MM.1S (cell line): ENCODE measurements at regions not wholly inside any gene's neighbourhood (a gene's known extent, or its start where the extent isn't known, plus 50 kb on each side); places are given as distances from the start of the nearest gene placed in this dataset.

Source experiments
- EZH2 ChIP-seq: fragments of 300-600 bp; sonication (generic); optimal IDR thresholded peaks from 2 replicates; pipeline ENCODE3; 2017; ENCODE audit warnings: low read depth, mild to moderate bottlenecking, antibody characterized with exemption, low read length, mixed read lengths
- TF ChIP-seq, protein P1 (sequence below): fragments of 300-600 bp; sonication (generic); IDR thresholded peaks from 2 replicates; pipeline ENCODE4 v1.5.1; 2016; ENCODE audit warnings: antibody characterized with exemption, low read length, mixed read lengths

- no peak for TF ChIP-seq EZH2
- TF ChIP-seq, protein P1, sequence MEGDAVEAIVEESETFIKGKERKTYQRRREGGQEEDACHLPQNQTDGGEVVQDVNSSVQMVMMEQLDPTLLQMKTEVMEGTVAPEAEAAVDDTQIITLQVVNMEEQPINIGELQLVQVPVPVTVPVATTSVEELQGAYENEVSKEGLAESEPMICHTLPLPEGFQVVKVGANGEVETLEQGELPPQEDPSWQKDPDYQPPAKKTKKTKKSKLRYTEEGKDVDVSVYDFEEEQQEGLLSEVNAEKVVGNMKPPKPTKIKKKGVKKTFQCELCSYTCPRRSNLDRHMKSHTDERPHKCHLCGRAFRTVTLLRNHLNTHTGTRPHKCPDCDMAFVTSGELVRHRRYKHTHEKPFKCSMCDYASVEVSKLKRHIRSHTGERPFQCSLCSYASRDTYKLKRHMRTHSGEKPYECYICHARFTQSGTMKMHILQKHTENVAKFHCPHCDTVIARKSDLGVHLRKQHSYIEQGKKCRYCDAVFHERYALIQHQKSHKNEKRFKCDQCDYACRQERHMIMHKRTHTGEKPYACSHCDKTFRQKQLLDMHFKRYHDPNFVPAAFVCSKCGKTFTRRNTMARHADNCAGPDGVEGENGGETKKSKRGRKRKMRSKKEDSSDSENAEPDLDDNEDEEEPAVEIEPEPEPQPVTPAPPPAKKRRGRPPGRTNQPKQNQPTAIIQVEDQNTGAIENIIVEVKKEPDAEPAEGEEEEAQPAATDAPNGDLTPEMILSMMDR: no peak
These were observed 242.8 kb downstream of the CCSER2 start for GRCh38 chr10:84571146-84571545.
